Endodermal cell (in vitro differentiated cells): ENCODE measurements at regions not wholly inside any gene's neighbourhood (a gene's known extent, or its start where the extent isn't known, plus 50 kb on each side); places are given as distances from the start of the nearest gene placed in this dataset.
A peak's percentile ranks its signal among the peaks of the same experiment; 100 is the strongest.

ENCODE experiments used
- DNase-seq: peaks from one replicate; pipeline ENCODE4 v3.0.0-alpha.2; 2017
- H3K27ac ChIP-seq: 2 replicates; pipeline ENCODE4 v1.5.1; 2013; ENCODE audit warnings: mild to moderate bottlenecking, low read depth, low read length, moderate library complexity
- H3K27me3 ChIP-seq: 2 replicates; pipeline ENCODE4 v1.6.1; 2013; ENCODE audit warnings: mild to moderate bottlenecking, low read length, moderate library complexity; ENCODE audit not compliant: insufficient read depth, control insufficient read depth, poor library complexity, severe bottlenecking
- H3K36me3 ChIP-seq: 2 replicates; pipeline ENCODE4 v1.7.0; 2013; ENCODE audit warnings: mild to moderate bottlenecking, low read length, moderate library complexity; ENCODE audit not compliant: control insufficient read depth, insufficient read depth
- H3K4me1 ChIP-seq: one replicate; pipeline ENCODE4 v1.7.0; 2013; ENCODE audit warnings: low read length; ENCODE audit not compliant: control insufficient read depth, insufficient read depth
- H3K4me3 ChIP-seq: 2 replicates; pipeline ENCODE4 v1.5.1; 2013; ENCODE audit warnings: mild to moderate bottlenecking, low read length, moderate library complexity
- H3K9ac ChIP-seq: 2 replicates; pipeline ENCODE4 v1.6.1; 2013; ENCODE audit warnings: mild to moderate bottlenecking, low read length, moderate library complexity; ENCODE audit not compliant: poor library complexity, severe bottlenecking; ENCODE audit errors: extremely low read depth
- H3K9me3 ChIP-seq: 2 replicates; pipeline ENCODE4 v1.6.1; 2013; ENCODE audit warnings: mild to moderate bottlenecking, low read length, moderate library complexity; ENCODE audit not compliant: control insufficient read depth
- H3K27ac Mint-ChIP-seq: 2 replicates; pipeline ENCODE4 v1.8.0; 2020; ENCODE audit warnings: mixed read lengths
- H3K27me3 Mint-ChIP-seq: 2 replicates; pipeline ENCODE4 v1.8.0; 2021; ENCODE audit warnings: mild to moderate bottlenecking, mixed read lengths; ENCODE audit not compliant: insufficient read depth
- H3K36me3 Mint-ChIP-seq: 2 replicates; pipeline ENCODE4 v1.8.0; 2020; ENCODE audit warnings: low read depth, mixed read lengths
- H3K4me1 Mint-ChIP-seq: 2 replicates; pipeline ENCODE4 v1.8.0; 2020; ENCODE audit warnings: mixed read lengths
- H3K4me3 Mint-ChIP-seq: 2 replicates; pipeline ENCODE4 v1.8.0; 2020; ENCODE audit warnings: mild to moderate bottlenecking, moderate library complexity, mixed read lengths
- H3K9me3 Mint-ChIP-seq: 2 replicates; pipeline ENCODE4 v1.8.0; 2020; ENCODE audit warnings: mild to moderate bottlenecking, mixed read lengths
- WGBS, 2 experiments: methylation state at CpG; one replicate each; pipeline versions ENCODE4 v1.1.5 to v1.1.7; 2013; ENCODE audit warnings: missing lambda C conversion rate in 2 of 2, mixed read lengths in 1 of 2; ENCODE audit not compliant: insufficient coverage in 1 of 2, insufficient read length in 1 of 2; 5-methylcytosine and 5-hydroxymethylcytosine counted together
- TF ChIP-seq, protein P1 (sequence below): fragments of 200-600 bp; sonication (generic); conservative IDR thresholded peaks from 2 replicates; pipeline ENCODE4 v1.5.0; 2021; ENCODE audit warnings: antibody characterized with exemption, mild to moderate bottlenecking

DNA sequence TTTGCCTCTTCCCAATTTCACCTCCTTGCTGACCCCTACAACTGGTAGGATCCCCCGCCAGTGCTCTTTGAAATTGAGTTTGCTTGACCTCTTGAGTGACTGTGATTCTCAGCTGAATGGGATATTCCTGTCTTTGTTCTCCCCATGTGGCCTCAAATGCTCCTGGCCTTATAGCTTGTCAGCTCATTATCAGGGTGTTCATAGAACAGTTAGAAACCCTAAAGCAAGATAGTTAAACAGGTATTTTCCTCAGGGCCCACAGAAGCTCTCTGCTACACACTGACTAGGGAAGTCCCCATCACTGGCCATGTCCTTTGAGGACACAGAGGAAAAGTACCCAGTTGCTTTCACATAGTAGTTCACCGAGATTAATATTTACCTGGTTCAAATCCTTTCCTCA is 211.5 kb upstream of the DTNBP1 start:
- H3K4me1 ChIP-seq = no peaks in the 10 kb centered on the region
- H3K36me3 ChIP-seq = no peaks in the 10 kb centered on the region
- no peaks in the 10 kb centered on the region for H3K36me3 Mint-ChIP-seq
- H3K27me3 Mint-ChIP-seq = peaks cover 66% of the 10 kb centered on the region
- peaks cover 11% of the 10 kb centered on the region for H3K27me3 ChIP-seq
- H3K27ac Mint-ChIP-seq = no peak overlapping the region
- peak; percentile 77 for DNase-seq
- no peaks in the 10 kb centered on the region for H3K9me3 Mint-ChIP-seq
- H3K4me3 ChIP-seq = no peak overlapping the region
- H3K4me1 Mint-ChIP-seq = peaks cover 15% of the 10 kb centered on the region
- TF ChIP-seq, protein P1, sequence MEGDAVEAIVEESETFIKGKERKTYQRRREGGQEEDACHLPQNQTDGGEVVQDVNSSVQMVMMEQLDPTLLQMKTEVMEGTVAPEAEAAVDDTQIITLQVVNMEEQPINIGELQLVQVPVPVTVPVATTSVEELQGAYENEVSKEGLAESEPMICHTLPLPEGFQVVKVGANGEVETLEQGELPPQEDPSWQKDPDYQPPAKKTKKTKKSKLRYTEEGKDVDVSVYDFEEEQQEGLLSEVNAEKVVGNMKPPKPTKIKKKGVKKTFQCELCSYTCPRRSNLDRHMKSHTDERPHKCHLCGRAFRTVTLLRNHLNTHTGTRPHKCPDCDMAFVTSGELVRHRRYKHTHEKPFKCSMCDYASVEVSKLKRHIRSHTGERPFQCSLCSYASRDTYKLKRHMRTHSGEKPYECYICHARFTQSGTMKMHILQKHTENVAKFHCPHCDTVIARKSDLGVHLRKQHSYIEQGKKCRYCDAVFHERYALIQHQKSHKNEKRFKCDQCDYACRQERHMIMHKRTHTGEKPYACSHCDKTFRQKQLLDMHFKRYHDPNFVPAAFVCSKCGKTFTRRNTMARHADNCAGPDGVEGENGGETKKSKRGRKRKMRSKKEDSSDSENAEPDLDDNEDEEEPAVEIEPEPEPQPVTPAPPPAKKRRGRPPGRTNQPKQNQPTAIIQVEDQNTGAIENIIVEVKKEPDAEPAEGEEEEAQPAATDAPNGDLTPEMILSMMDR = no peak
- 62 to 64% methylated on average over 2 of the region's 2 CpGs for WGBS, 2 experiments
- H3K9me3 ChIP-seq = no peaks in the 10 kb centered on the region
- no peak overlapping the region for H3K9ac ChIP-seq
- H3K27ac ChIP-seq = no peak overlapping the region
- no peak overlapping the region for H3K4me3 Mint-ChIP-seq

DNA sequence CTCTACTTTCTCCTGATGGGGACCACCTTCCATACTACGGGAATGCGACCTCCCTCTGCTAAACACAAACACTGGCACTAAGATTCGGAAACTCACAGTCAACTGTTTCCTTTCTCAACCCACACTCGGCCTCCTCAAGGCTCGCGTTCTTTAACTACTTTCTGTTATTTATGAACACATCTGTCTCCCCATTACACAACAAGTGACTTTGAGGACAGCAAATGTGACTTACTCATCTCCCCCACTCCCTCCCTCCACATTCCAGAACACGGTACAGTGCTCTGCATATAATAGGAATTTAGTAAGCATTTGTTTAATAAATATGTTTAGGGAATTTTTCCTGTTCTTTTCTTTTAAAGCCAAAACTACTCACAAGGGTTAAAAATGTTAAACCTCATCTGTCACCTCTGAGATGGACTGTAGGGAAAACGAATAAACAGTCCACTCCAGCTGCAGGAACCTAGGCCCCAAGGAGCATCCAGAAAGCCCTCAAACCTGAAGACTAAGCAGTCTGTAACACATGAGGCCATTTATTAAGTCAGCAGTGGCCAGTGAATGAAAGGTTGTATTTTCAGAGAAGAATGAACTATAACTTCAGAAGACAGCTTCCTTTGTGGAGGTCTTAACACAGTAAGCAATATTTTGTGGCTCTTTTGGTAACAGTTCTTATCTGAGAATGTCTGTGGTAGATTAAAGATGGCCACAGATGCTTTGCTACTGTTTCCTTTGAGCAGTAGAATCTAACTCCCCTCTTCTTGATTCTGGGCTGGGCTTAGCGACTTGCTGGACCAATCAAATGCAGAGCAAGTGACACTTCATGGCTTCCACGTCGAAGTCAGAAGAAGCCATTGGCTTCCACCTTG is 209.6 kb upstream of the DTNBP1 start:
- no peak overlapping the region for H3K27ac Mint-ChIP-seq

DNA sequence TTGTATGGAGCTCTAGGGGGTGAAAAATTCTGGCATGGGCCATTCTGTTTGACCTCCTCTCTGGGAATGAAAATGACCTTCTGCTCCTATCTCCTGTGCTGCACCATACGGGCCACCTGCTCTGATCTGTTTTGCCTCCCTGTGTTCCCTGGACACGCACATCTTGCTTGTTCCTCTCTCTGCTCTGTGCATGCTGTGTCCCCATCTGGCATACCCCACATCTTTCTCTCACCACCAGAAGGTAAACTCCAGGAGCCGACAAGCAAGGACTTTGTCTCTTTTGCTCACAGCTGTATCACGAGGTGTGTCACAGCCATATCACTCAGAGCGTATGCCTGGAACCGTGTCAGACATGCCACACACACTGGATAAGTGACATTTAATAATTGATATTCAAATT is 208.4 kb upstream of the DTNBP1 start:
- H3K27me3 Mint-ChIP-seq = peaks cover 38% of the 10 kb centered on the region
- DNase-seq = no peak
- TF ChIP-seq, protein P1 = no peak
- H3K9me3 Mint-ChIP-seq = no peaks in the 10 kb centered on the region
- 90 to 96% methylated on average over 5 to 6 of the region's 6 CpGs for WGBS, 2 experiments
- Histone ChIP-seq H3K9me3 (no peaks in the 10 kb centered on the region), H3K4me1 (no peaks in the 10 kb centered on the region), H3K4me3 (no peak overlapping the region), H3K27me3 (peaks cover 5% of the 10 kb centered on the region), H3K9ac (no peak overlapping the region), H3K27ac (no peak overlapping the region), H3K36me3 (no peaks in the 10 kb centered on the region)
- H3K4me1 Mint-ChIP-seq = peaks cover 15% of the 10 kb centered on the region
- H3K4me3 Mint-ChIP-seq = no peak overlapping the region
- no peak overlapping the region for H3K27ac Mint-ChIP-seq
- no peaks in the 10 kb centered on the region for H3K36me3 Mint-ChIP-seq

More for the DNA sequence above, 209.6 kb upstream of the DTNBP1 start:
- Histone ChIP-seq H3K27ac (no peak overlapping the region), H3K4me1 (no peaks in the 10 kb centered on the region), H3K9me3 (no peaks in the 10 kb centered on the region), H3K4me3 (no peak overlapping the region), H3K36me3 (no peaks in the 10 kb centered on the region), H3K27me3 (peaks cover 10% of the 10 kb centered on the region), H3K9ac (no peak overlapping the region)
- no peak for DNase-seq
- no peak overlapping the region for H3K4me3 Mint-ChIP-seq
- 88 to 93% methylated on average over 9 to 10 of the region's 11 CpGs for WGBS, 2 experiments
- no peaks in the 10 kb centered on the region for H3K36me3 Mint-ChIP-seq
- no peaks in the 10 kb centered on the region for H3K9me3 Mint-ChIP-seq
- peaks cover 49% of the 10 kb centered on the region for H3K27me3 Mint-ChIP-seq
- peaks cover 15% of the 10 kb centered on the region for H3K4me1 Mint-ChIP-seq
- TF ChIP-seq, protein P1 = no peak
